ENCODE measurements at regions not wholly inside any gene's neighbourhood (a gene's known extent, or its start where the extent isn't known, plus 50 kb on each side); places are given as distances from the start of the nearest gene placed in this dataset.

GRCh38 chr7:115096262-115096661 lies 174.4 kb downstream of the MDFIC start:
- TF ChIP-seq, protein P1, sequence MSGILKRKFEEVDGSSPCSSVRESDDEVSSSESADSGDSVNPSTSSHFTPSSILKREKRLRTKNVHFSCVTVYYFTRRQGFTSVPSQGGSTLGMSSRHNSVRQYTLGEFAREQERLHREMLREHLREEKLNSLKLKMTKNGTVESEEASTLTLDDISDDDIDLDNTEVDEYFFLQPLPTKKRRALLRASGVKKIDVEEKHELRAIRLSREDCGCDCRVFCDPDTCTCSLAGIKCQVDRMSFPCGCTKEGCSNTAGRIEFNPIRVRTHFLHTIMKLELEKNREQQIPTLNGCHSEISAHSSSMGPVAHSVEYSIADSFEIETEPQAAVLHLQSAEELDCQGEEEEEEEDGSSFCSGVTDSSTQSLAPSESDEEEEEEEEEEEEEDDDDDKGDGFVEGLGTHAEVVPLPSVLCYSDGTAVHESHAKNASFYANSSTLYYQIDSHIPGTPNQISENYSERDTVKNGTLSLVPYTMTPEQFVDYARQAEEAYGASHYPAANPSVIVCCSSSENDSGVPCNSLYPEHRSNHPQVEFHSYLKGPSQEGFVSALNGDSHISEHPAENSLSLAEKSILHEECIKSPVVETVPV (CRISPR knock-in tag; IDR thresholded peaks at IDR 0.05): no peak
- TF ChIP-seq ZFP30 (CRISPR knock-in tag; IDR thresholded peaks at IDR 0.05) (no peak), ARNTL (CRISPR knock-in tag; IDR thresholded peaks at IDR 0.05; ENCODE audit: borderline replicate concordance, low read depth) (no peak), ZFP3 (CRISPR knock-in tag; IDR thresholded peaks at IDR 0.05) (no peak), ISL1 (CRISPR knock-in tag; IDR thresholded peaks at IDR 0.05) (no peak), TOX (CRISPR knock-in tag; IDR thresholded peaks at IDR 0.05; ENCODE audit: borderline replicate concordance) (no peak), ZC3H10 (CRISPR knock-in tag; IDR thresholded peaks at IDR 0.05) (no peak), CREB5 (CRISPR knock-in tag; IDR thresholded peaks at IDR 0.05; ENCODE audit: low read depth) (no peak), OSR1 (CRISPR knock-in tag; IDR thresholded peaks at IDR 0.05) (no peak), ZNF565 (CRISPR knock-in tag; conservative IDR thresholded peaks at IDR 0.05; ENCODE audit: low read depth) (no peak), RARB (CRISPR knock-in tag; IDR thresholded peaks at IDR 0.05) (no peak), GLIS3 (CRISPR knock-in tag; IDR thresholded peaks at IDR 0.05) (no peak)
- TF ChIP-seq, protein P2, sequence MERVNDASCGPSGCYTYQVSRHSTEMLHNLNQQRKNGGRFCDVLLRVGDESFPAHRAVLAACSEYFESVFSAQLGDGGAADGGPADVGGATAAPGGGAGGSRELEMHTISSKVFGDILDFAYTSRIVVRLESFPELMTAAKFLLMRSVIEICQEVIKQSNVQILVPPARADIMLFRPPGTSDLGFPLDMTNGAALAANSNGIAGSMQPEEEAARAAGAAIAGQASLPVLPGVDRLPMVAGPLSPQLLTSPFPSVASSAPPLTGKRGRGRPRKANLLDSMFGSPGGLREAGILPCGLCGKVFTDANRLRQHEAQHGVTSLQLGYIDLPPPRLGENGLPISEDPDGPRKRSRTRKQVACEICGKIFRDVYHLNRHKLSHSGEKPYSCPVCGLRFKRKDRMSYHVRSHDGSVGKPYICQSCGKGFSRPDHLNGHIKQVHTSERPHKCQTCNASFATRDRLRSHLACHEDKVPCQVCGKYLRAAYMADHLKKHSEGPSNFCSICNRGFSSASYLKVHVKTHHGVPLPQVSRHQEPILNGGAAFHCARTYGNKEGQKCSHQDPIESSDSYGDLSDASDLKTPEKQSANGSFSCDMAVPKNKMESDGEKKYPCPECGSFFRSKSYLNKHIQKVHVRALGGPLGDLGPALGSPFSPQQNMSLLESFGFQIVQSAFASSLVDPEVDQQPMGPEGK (CRISPR knock-in tag; IDR thresholded peaks at IDR 0.05; ENCODE audit: borderline replicate concordance): no peak
- TF ChIP-seq, protein P3, sequence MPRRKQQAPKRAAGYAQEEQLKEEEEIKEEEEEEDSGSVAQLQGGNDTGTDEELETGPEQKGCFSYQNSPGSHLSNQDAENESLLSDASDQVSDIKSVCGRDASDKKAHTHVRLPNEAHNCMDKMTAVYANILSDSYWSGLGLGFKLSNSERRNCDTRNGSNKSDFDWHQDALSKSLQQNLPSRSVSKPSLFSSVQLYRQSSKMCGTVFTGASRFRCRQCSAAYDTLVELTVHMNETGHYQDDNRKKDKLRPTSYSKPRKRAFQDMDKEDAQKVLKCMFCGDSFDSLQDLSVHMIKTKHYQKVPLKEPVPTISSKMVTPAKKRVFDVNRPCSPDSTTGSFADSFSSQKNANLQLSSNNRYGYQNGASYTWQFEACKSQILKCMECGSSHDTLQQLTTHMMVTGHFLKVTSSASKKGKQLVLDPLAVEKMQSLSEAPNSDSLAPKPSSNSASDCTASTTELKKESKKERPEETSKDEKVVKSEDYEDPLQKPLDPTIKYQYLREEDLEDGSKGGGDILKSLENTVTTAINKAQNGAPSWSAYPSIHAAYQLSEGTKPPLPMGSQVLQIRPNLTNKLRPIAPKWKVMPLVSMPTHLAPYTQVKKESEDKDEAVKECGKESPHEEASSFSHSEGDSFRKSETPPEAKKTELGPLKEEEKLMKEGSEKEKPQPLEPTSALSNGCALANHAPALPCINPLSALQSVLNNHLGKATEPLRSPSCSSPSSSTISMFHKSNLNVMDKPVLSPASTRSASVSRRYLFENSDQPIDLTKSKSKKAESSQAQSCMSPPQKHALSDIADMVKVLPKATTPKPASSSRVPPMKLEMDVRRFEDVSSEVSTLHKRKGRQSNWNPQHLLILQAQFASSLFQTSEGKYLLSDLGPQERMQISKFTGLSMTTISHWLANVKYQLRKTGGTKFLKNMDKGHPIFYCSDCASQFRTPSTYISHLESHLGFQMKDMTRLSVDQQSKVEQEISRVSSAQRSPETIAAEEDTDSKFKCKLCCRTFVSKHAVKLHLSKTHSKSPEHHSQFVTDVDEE (CRISPR knock-in tag; IDR thresholded peaks at IDR 0.05): no peak

Measured in SK-N-SH treated with all-trans-retinoic acid at 6 μM for 48 hours (cell line).